Cardiac muscle cell (in vitro differentiated cells and primary cell): ENCODE measurements at regions not wholly inside any gene's neighbourhood (a gene's known extent, or its start where the extent isn't known, plus 50 kb on each side); places are given as distances from the start of the nearest gene placed in this dataset.
A peak's percentile ranks its signal among the peaks of the same experiment; 100 is the strongest.

Experiments used
- DNase-seq, 2 donors: peaks; one replicate each; pipeline versions ENCODE4 v3.0.0 to v3.0.0-alpha.2; 2010 to 2017; ENCODE audit warnings: low read depth in 1 of 2, low spot score in 1 of 2
- H3K27ac ChIP-seq: fragments of 200-600 bp; sonication (generic); 2 replicates; pipeline ENCODE4 v1.5.1; 2016
- H3K27me3 ChIP-seq: fragments of 200-600 bp; sonication (generic); 2 replicates; pipeline ENCODE4 v1.6.0; 2016; ENCODE audit warnings: control low read depth
- H3K36me3 ChIP-seq: fragments of 200-600 bp; sonication (generic); 2 replicates; pipeline ENCODE4 v1.5.1; 2016; ENCODE audit warnings: control low read depth
- H3K4me1 ChIP-seq: fragments of 200-600 bp; sonication (generic); 2 replicates; pipeline ENCODE4 v1.8.1; 2017; ENCODE audit warnings: low read depth, mild to moderate bottlenecking, mixed run types
- H3K4me3 ChIP-seq: fragments of 200-600 bp; sonication (generic); 2 replicates; pipeline ENCODE4 v1.5.1; 2016; ENCODE audit warnings: mild to moderate bottlenecking
- H3K9me3 ChIP-seq: fragments of 200-600 bp; sonication (generic); 2 replicates; pipeline ENCODE4 v1.5.1; 2017; ENCODE audit warnings: low read depth, mild to moderate bottlenecking, control low read depth
- TF ChIP-seq, protein P1 (sequence below): IDR thresholded peaks from 2 replicates; pipeline ENCODE4 v1.5.1; 2012; ENCODE audit warnings: low read depth, mild to moderate bottlenecking, low read length

DNA sequence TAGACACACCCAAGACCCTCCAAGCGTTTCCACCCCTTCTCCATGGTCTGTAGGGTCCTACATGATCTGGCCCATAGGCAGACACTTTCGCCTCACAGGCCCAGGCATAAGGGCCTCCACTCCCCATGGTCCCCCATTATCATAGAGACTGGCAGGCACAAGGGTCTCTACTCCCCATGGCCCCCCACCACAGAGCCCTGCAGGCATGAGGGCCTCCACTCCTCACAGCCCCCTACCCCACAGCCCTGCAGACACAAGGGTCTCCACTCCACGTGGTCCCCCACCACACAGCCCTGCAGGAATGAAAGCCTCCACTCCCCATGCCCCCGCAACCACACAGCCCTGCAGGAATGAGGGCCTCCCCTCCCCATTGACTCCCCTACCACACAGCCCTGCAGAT lies 159.7 kb upstream of the AGAP1 start:
- no peaks in the 10 kb centered on the region for H3K9me3 ChIP-seq
- DNase-seq: no peak
- TF ChIP-seq, protein P1, sequence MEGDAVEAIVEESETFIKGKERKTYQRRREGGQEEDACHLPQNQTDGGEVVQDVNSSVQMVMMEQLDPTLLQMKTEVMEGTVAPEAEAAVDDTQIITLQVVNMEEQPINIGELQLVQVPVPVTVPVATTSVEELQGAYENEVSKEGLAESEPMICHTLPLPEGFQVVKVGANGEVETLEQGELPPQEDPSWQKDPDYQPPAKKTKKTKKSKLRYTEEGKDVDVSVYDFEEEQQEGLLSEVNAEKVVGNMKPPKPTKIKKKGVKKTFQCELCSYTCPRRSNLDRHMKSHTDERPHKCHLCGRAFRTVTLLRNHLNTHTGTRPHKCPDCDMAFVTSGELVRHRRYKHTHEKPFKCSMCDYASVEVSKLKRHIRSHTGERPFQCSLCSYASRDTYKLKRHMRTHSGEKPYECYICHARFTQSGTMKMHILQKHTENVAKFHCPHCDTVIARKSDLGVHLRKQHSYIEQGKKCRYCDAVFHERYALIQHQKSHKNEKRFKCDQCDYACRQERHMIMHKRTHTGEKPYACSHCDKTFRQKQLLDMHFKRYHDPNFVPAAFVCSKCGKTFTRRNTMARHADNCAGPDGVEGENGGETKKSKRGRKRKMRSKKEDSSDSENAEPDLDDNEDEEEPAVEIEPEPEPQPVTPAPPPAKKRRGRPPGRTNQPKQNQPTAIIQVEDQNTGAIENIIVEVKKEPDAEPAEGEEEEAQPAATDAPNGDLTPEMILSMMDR: no peak
- no peaks in the 10 kb centered on the region for H3K36me3 ChIP-seq
- no peak overlapping the region for H3K27ac ChIP-seq
- H3K4me1 ChIP-seq: no peaks in the 10 kb centered on the region
- no peak overlapping the region for H3K4me3 ChIP-seq
- H3K27me3 ChIP-seq: no peaks in the 10 kb centered on the region

DNA sequence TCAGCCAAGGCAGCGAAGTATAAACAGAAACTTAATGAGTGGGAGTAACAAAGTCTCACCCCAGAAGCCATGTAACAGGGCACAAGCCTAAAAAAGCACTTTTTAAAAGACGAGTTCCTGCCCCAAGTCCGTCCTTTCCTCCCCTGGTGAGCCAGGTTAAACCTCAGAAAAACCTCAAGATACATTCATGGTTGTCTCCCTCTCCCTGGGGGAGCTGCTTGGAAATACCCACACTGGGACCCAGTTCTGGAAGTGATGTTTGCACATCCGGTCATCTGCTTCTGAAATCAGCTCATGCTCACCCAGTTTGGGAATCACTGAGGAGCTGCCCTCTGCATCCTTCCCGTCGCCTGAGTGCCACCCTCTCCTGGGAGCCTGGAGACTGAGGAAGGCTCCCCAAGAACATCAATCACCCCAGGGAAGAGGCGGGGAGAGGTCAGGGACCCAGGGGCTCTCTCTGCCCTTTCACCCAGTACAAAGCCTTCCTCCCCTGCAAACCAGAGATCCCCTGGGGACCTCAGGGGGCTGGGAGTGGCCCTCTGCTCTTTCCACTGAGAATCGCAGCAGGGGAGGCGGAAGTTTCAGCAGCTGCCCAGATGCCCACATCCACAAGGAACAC lies 150.6 kb upstream of the AGAP1 start:
- no peaks in the 10 kb centered on the region for H3K27me3 ChIP-seq
- DNase-seq: no peak
- H3K4me3 ChIP-seq: no peak overlapping the region
- TF ChIP-seq, protein P1: no peak
- no peaks in the 10 kb centered on the region for H3K4me1 ChIP-seq
- no peaks in the 10 kb centered on the region for H3K9me3 ChIP-seq
- no peaks in the 10 kb centered on the region for H3K36me3 ChIP-seq
- no peak overlapping the region for H3K27ac ChIP-seq

DNA sequence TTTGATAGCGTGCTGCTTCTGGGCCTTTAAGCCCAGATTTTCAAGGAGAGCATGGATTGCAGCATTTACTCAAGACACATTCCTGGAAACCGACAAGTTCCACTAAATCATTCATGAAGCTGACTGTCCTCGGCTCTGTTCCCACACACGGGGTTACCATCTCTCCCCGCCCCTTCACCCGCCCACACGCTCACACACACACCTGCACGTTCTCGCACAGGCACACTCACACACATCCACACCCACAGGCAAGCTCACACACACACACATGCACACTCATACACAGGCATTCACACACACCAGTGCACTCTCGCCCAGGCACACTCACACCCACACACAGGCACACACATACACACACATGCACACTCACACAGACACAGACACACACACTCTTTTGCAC lies 150.0 kb upstream of the AGAP1 start:
- TF ChIP-seq, protein P1: no peak
- H3K4me1 ChIP-seq: no peaks in the 10 kb centered on the region
- H3K27ac ChIP-seq: no peak overlapping the region
- no peaks in the 10 kb centered on the region for H3K27me3 ChIP-seq
- no peak overlapping the region for H3K4me3 ChIP-seq
- DNase-seq: peak in 1 of 2 donors; percentile 54
- H3K36me3 ChIP-seq: no peaks in the 10 kb centered on the region
- H3K9me3 ChIP-seq: no peaks in the 10 kb centered on the region

DNA sequence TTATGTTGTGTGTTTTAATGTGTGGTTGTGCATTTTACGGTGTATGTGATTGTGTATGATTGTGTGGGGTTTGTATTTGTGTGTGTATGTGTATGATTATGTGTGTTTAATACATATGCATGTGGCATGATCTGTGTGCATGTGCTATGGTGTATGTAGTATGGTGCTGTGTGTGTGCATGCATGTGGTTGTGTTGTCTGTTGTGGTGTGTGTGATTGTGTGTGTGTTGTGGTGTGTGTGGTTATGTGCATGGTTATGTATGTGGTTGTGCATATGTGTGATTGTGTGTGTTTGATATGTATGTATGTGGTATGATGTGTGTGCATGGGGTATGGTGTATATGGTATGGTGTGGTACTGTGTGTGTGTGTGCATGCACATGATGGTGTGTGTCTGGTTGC lies 148.1 kb upstream of the AGAP1 start:
- TF ChIP-seq, protein P1: no peak
- Histone ChIP-seq H3K27me3 (no peaks in the 10 kb centered on the region), H3K4me3 (no peak overlapping the region), H3K9me3 (no peaks in the 10 kb centered on the region), H3K4me1 (no peaks in the 10 kb centered on the region), H3K36me3 (no peaks in the 10 kb centered on the region), H3K27ac (no peak overlapping the region)
- DNase-seq: no peak

DNA sequence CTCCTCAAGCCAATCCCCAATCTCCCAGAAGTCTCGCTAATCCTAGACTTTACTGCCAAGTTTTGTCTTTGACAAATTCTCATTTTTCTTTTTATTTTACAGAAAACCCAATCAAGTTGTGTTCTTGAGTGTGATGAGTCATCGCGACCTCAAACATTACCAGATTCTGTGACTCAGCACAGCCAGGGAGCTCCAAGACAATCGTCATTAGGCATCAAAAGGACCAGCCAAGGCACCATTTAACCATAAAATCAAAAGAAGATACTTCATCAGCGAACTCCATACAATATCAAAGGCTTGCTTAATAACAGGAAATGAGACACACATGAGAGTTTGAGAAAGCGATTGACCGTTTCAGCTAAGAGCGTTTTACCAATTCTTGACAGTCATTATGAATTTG lies 146.2 kb upstream of the AGAP1 start:
- Histone ChIP-seq H3K4me3 (no peak overlapping the region), H3K27me3 (no peaks in the 10 kb centered on the region), H3K27ac (no peak overlapping the region), H3K36me3 (no peaks in the 10 kb centered on the region), H3K4me1 (no peaks in the 10 kb centered on the region), H3K9me3 (no peaks in the 10 kb centered on the region)
- DNase-seq: peak in 1 of 2 donors; percentile 73
- TF ChIP-seq, protein P1: no peak
